Activated B cell treated with CpG ODN at 0.5 μM for 24 hours (primary cell): ENCODE measurements at regions not wholly inside any gene's neighbourhood (a gene's known extent, or its start where the extent isn't known, plus 50 kb on each side); places are given as distances from the start of the nearest gene placed in this dataset.
"Not testable (repeated sequence)": the region's sequence is repeated elsewhere in the genome, so short reads cannot be mapped to it uniquely, and the experiment has no call there.

Experiments used
- ATAC-seq: fragments of 200-7000 bp; cut with Tn5 transposase; one replicate; pipeline ENCODE4 v1.10.0; 2021; ENCODE audit warnings: low read depth, mild to moderate bottlenecking, moderate library complexity
- CTCF ChIA-PET: fragments of 350-600 bp; sonication (Branson Sonifier 250); formaldehyde crosslinking; loops from one replicate; lab custom pipeline; 2021; ENCODE audit warnings: antibody characterized with exemption; lab: Charles Lee
- POLR2A ChIA-PET: fragments of 350-600 bp; sonication (Branson Sonifier 250); formaldehyde crosslinking; loops from one replicate; lab custom pipeline; 2021; ENCODE audit warnings: antibody characterized with exemption; lab: Charles Lee
- DNase-seq: peaks from one replicate; pipeline ENCODE4 v3.0.0; 2022
- H3K27ac Mint-ChIP-seq: one replicate; pipeline ENCODE4 v1.8.0; 2020; ENCODE audit warnings: mixed read lengths
- H3K27me3 Mint-ChIP-seq: one replicate; pipeline ENCODE4 v1.8.0; 2021; ENCODE audit warnings: mixed read lengths
- H3K36me3 Mint-ChIP-seq: one replicate; pipeline ENCODE4 v1.8.0; 2021; ENCODE audit warnings: low read depth, mixed read lengths
- H3K4me1 Mint-ChIP-seq: one replicate; pipeline ENCODE4 v1.8.0; 2021; ENCODE audit warnings: mixed read lengths
- H3K4me3 Mint-ChIP-seq: one replicate; pipeline ENCODE4 v1.8.0; 2020; ENCODE audit warnings: mild to moderate bottlenecking, mixed read lengths
- H3K9me3 Mint-ChIP-seq: one replicate; pipeline ENCODE4 v1.8.0; 2020; ENCODE audit warnings: mixed read lengths
- CTCF ChIP-seq: fragments of 200-600 bp; IDR thresholded peaks from one replicate; pipeline ENCODE4 v1.8.0; 2022; ENCODE audit warnings: antibody characterized with exemption, mild to moderate bottlenecking
- intact Hi-C: fragments of 100-400 bp; cut with micrococcal nuclease; formaldehyde crosslinking; loops from one replicate; pipeline ENCODE4 v1.15.1; 2024

GRCh38 chr6:4636881-4637224 is 139.4 kb upstream of the CDYL start:
- DNase-seq (no peak), ATAC-seq (no peak)
- Mint-ChIP-seq H3K4me3 (no peak overlapping the region), H3K27ac (no peak overlapping the region), H3K36me3 (no peaks in the 10 kb centered on the region), H3K27me3 (peaks cover 14% of the 10 kb centered on the region), H3K9me3 (no peaks in the 10 kb centered on the region), H3K4me1 (no peaks in the 10 kb centered on the region)
- ChIA-PET CTCF (no interaction called here), POLR2A (no interaction called here)
- TF ChIP-seq CTCF = no peak
- intact Hi-C loops = no loop called here

DNA sequence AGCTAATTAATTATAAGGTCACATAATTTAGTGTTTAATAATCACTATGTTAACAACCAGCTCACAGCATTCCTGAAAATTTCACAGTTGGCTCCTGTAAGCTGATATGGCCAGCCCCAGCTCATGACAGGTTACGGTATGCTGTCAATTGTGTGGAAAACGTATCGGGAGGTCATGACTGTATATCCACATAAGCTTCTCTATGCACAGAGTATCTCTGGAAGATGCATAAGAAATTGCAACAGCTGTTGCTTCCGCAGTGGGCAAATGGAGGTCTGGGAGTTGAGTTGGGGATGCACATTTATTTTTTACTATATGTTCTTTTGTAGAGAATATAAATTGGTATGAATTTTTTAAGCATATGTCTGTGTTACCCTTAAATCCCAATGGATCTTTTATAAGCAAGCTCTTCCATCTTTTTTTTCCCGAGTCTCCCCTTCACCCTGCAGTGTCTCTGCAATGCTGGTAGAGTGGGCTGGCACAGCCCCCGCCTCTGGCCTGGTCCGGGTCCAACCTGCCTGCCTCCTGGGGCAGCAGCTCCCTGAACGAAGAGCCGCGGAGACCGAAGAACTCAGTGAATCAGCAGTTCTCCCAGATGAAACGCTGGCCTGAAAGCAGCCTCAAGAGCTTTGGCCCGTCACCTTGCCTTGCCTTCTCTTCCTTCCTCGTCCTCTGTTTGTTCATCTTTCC is 139.9 kb upstream of the CDYL start:
- ChIA-PET CTCF (no interaction called here), POLR2A (no interaction called here)
- TF ChIP-seq CTCF = no peak
- H3K4me3 Mint-ChIP-seq = no peak overlapping the region
- H3K4me1 Mint-ChIP-seq = no peaks in the 10 kb centered on the region
- peaks cover 14% of the 10 kb centered on the region for H3K27me3 Mint-ChIP-seq
- DNase-seq (no peak), ATAC-seq (no peak)
- H3K9me3 Mint-ChIP-seq = no peaks in the 10 kb centered on the region
- H3K27ac Mint-ChIP-seq = no peak overlapping the region
- intact Hi-C loops = no loop called here
- H3K36me3 Mint-ChIP-seq = no peaks in the 10 kb centered on the region

DNA sequence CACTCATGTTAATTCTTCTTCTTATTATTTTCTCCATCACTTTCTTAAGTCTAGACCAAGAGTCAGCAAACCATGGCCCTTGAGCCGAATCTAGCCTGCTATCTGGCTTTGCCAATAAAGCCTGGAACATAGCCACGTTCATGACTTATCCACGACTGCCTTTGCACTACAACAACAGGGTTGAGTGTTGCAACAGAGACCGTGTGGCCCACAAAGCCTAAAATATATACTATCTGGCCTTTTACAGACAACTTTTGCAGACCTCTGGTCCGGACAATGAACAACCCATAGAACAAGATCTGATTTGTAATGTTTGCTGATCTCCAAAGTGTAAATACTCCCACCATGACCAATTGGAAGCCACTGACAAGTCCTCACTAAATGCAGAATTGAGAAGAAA is 140.5 kb upstream of the CDYL start:
- POLR2A ChIA-PET = no interaction called here
- H3K27me3 Mint-ChIP-seq = peaks cover 9% of the 10 kb centered on the region
- H3K4me3 Mint-ChIP-seq = no peak overlapping the region
- CTCF ChIA-PET = no interaction called here
- intact Hi-C loops = no loop called here
- TF ChIP-seq CTCF = no peak
- H3K9me3 Mint-ChIP-seq = peaks cover 4% of the 10 kb centered on the region
- DNase-seq = no peak
- H3K4me1 Mint-ChIP-seq = no peaks in the 10 kb centered on the region
- H3K27ac Mint-ChIP-seq = no peak overlapping the region
- no peak for ATAC-seq
- H3K36me3 Mint-ChIP-seq = no peaks in the 10 kb centered on the region

DNA sequence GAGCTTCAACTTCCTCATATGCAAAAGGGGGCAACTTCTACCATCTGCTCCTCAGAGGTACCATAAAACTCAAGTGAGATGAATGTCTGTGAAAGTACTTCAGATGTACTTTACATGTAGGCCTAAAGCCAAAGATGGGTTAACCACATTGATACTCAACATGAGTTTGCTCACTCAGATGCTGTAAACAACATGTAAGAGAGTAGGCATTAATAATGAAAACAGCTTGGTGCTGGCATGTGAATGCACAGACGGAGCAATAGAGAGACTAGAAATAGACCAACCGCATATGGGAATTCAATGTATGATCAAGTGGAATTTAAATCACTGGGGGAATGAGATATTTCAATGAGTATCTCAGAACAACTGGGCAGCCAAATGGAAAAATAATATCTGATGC is 143.8 kb upstream of the CDYL start:
- Mint-ChIP-seq H3K27me3 (no peaks in the 10 kb centered on the region), H3K27ac (no peak overlapping the region), H3K4me1 (no peaks in the 10 kb centered on the region), H3K36me3 (no peaks in the 10 kb centered on the region), H3K9me3 (peaks cover 10% of the 10 kb centered on the region), H3K4me3 (no peak overlapping the region)
- ATAC-seq = no peak
- ChIA-PET POLR2A (no interaction called here), CTCF (interaction anchor here (1.0 kb wide), 1 partner anchor 9 kb away, joined by 3 read pairs; no protein-coding TSS in a partner anchor)
- intact Hi-C loops = no loop called here
- no peak for DNase-seq
- no peak for TF ChIP-seq CTCF

GRCh38 chr6:4629789-4630188 is 146.4 kb upstream of the CDYL start:
- H3K4me1 Mint-ChIP-seq, DNase-seq, CTCF ChIA-PET, H3K36me3 Mint-ChIP-seq, H3K4me3 Mint-ChIP-seq, intact Hi-C loops, H3K27ac Mint-ChIP-seq, H3K27me3 Mint-ChIP-seq, ATAC-seq, POLR2A ChIA-PET, H3K9me3 Mint-ChIP-seq: not testable (repeated sequence)

- CTCF ChIA-PET = no interaction called here
- intact Hi-C loops = no loop called here
- no peak for DNase-seq
- no peak overlapping the region for H3K27ac Mint-ChIP-seq
- H3K27me3 Mint-ChIP-seq = no peaks in the 10 kb centered on the region
- peaks cover 5% of the 10 kb centered on the region for H3K9me3 Mint-ChIP-seq
- POLR2A ChIA-PET = no interaction called here
- no peak overlapping the region for H3K4me3 Mint-ChIP-seq
- TF ChIP-seq CTCF = no peak
- H3K36me3 Mint-ChIP-seq = no peaks in the 10 kb centered on the region
- no peaks in the 10 kb centered on the region for H3K4me1 Mint-ChIP-seq
- ATAC-seq = no peak
Measured at GRCh38 chr6:4625557-4625956, 150.6 kb upstream of the CDYL start.
